GM12875 (cell line): ENCODE measurements at regions not wholly inside any gene's neighbourhood (a gene's known extent, or its start where the extent isn't known, plus 50 kb on each side); places are given as distances from the start of the nearest gene placed in this dataset.
"Not testable (repeated sequence)": the region's sequence is repeated elsewhere in the genome, so short reads cannot be mapped to it uniquely, and the experiment has no call there.

Experiments
- H3K4me3 ChIP-seq: one replicate; pipeline ENCODE4 v1.5.1; 2011; ENCODE audit warnings: low read depth, low read length, control low read depth
- TF ChIP-seq, protein P1 (sequence below): IDR thresholded peaks from 2 replicates; pipeline ENCODE4 v1.5.1; 2011; ENCODE audit warnings: low read depth, mild to moderate bottlenecking, control low read depth, inconsistent platforms, low read length, moderate library complexity, borderline replicate concordance; ENCODE audit not compliant: insufficient read depth

DNA sequence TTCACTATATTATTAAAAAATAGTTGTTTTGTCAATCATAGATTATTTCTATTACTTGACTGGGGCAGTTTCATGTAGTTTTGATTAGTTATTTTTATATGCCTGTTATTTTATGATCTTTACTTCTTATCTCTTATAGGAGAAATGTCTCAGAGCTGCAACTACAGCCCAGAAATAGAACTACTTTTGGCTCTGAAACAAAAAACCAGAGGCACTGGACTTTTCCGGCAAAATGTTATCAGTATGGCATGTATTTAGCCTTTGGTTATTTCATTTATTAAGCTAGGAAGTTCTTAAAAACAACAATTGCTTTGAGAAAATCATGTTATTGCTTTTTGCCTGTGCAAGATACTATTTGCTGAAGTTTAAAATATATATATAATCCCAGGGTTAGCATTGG is 566.5 kb downstream of the ANKRD50 start:
- H3K4me3 ChIP-seq, result no peak overlapping the region
- TF ChIP-seq, protein P1, sequence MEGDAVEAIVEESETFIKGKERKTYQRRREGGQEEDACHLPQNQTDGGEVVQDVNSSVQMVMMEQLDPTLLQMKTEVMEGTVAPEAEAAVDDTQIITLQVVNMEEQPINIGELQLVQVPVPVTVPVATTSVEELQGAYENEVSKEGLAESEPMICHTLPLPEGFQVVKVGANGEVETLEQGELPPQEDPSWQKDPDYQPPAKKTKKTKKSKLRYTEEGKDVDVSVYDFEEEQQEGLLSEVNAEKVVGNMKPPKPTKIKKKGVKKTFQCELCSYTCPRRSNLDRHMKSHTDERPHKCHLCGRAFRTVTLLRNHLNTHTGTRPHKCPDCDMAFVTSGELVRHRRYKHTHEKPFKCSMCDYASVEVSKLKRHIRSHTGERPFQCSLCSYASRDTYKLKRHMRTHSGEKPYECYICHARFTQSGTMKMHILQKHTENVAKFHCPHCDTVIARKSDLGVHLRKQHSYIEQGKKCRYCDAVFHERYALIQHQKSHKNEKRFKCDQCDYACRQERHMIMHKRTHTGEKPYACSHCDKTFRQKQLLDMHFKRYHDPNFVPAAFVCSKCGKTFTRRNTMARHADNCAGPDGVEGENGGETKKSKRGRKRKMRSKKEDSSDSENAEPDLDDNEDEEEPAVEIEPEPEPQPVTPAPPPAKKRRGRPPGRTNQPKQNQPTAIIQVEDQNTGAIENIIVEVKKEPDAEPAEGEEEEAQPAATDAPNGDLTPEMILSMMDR, result no peak

DNA sequence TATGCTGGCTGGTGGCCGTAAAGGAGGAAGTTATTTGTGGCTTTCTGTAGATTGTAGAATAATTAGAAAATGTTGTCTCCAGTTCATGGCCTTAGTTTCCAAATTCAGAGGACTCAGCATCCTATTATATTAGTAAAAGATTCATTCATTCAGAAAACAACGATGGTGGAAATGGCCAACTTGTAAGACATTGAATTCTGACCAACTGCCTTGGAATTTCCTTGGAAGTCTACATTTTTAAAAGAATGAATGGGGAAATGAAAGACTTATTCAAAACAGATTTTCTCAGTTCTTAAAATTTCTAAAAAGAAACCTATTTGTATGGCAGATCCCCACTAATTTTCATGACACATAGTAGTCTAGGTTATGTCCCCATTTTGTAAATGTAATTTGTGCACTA is 561.5 kb downstream of the ANKRD50 start:
- H3K4me3 ChIP-seq, result no peak overlapping the region
- TF ChIP-seq, protein P1, result no peak

DNA sequence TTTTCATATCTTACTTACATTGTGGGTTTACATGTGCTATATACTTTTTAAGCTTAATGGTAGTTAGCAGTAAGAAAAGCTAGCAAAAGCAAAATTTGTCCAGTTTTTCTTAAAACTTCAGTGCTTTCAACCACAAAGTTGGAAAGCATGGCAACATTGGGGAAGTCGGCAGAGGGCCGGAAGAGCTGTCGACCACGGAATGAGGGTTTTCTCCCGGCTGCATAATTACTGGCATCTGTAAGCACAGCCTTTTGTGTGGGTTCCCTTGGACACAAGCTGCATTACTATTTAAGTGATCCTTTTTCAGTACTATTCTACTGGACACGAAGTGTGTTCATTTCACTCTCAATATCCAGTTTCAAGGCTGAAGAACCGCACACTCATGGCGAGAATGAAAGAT is 560.4 kb downstream of the ANKRD50 start:
- TF ChIP-seq, protein P1, result no peak

DNA sequence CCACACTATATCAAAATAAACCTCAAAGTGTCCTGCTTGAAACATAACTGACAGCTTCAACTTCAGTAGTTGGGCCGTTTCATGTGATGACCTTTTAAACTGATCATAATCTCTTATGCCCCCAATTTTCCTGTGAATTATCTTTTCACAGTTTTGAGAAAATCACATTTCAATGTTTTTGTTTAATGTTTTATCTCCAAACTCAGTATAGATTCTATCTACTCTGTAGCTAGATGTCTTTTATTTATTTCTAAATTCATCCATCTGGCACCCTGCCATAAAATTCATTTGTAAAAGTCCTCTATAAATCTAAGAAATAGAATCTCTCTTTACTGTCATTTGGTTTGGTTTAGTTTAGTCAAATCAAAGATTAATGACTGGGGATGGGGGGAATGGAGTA is 557.3 kb downstream of the ANKRD50 start:
- no peak overlapping the region for H3K4me3 ChIP-seq
- TF ChIP-seq, protein P1, result no peak

More for the DNA sequence above, 560.4 kb downstream of the ANKRD50 start:
- no peak overlapping the region for H3K4me3 ChIP-seq

DNA sequence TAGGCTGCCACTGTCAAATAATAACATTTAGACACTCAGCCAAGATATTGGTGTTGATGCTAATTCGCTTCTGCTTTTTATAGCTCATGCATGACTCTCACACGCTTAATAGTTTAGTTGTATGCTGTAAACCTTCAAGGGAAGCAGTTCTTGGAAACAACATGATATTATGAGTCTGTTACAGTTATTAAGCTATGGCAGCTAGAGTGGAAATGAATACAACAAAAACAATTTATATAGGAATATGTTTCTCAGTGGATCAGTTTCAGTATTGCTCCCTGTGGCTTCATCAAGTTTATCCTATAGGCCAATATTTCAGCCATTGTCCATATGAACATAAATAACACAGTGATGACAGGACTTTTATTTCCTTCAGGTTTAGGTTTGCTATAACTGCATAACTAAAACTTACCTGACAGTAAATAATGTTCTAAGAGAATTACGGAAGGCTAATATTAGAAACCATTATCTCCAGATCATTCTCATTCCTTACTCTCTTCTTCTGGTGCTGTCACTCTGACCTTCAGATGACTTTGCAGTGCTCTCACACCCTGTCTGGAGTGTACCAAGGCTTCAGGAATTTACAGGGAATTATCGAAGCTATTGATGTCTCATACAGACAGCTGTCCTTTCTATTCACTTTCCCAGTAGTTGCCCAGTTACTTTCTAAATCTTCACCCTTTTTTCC is 555.0 kb downstream of the ANKRD50 start:
- no peak overlapping the region for H3K4me3 ChIP-seq
- TF ChIP-seq, protein P1, result no peak

DNA sequence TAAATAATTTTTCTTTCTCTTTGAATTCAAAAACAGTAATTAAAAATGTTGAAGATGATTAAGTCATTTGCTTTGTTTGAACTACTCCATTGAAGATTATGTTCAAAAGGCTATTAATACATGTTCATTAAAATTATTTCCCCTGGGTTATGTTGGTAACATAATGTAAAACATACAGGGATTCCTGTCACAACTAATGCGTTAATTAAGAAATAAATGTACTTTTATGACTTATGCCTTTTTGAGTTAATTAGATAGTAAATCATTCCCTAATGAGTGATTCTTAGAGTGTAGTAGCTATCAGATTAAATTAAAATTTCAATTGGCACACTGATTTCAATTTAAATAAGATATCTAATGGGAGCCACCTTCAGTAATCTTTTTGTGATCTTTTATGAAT is 549.1 kb downstream of the ANKRD50 start:
- TF ChIP-seq, protein P1, result no peak
- H3K4me3 ChIP-seq, result no peak overlapping the region

DNA sequence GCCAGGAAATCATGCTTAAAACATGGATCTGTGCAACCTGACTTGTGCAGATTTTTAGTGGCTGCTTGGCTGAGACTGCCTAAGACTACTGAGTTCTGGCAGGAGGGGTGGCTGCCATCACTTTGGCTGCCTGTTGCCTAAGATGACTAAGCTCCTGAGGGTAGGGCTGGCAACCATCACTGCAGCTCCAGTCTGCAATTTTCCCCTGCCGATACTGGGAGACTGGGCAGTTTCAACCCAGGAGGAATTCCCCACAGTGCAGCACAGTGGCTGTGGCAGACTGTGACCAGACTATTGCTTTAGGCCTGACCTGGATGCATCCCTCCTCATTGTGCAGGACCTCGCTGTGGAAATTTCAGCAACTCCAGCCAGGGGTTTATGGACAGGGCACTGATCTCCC is 544.9 kb downstream of the ANKRD50 start:
- no peak overlapping the region for H3K4me3 ChIP-seq
- TF ChIP-seq, protein P1, result no peak

DNA sequence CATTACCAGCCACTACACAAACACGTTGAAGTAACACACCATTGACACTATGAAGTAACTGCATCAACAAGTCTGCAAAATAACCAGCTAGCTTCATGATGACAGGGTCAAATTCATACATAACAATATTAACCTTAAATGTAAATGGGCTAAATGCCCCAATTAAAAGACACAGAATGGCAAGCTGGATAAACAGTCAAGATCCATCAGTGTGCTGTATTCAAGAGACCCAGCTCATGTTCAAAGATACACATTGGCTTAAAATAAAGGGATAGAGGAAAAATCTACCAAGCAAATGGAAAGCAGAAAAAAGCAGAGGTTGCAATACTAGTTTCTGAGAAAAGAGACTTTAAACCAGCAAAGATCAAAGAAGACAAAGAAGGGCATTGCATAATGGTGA is 543.0 kb downstream of the ANKRD50 start:
- not testable (repeated sequence) for H3K4me3 ChIP-seq
